ENCODE measurements at regions not wholly inside any gene's neighbourhood (a gene's known extent, or its start where the extent isn't known, plus 50 kb on each side); places are given as distances from the start of the nearest gene placed in this dataset.

GRCh38 chr6:145329257-145329656, 406.1 kb downstream of the EPM2A start:
- Histone ChIP-seq H3K9me3 (no peaks in the 10 kb centered on the region), H3K27ac (no peak overlapping the region), H3K4me3 (no peak overlapping the region), H3K36me3 (no peaks in the 10 kb centered on the region), H3K27me3 (no peaks in the 10 kb centered on the region), H3K4me1 (no peaks in the 10 kb centered on the region)
- DNase-seq (ENCODE audit: low spot score in 2 of 2): no peak
- TF ChIP-seq POLR2A (IDR thresholded peaks at IDR 0.05): no peak
- 42% methylated on average over 3 of the region's 3 CpGs for WGBS

GRCh38 chr6:145331066-145331465, 404.3 kb downstream of the EPM2A start:
- no peaks in the 10 kb centered on the region for H3K36me3 ChIP-seq
- H3K27ac ChIP-seq: no peak overlapping the region
- WGBS: 73% methylated on average over 4 of the region's 4 CpGs
- H3K4me3 ChIP-seq: no peak overlapping the region
- no peak for DNase-seq (ENCODE audit: low spot score in 2 of 2)
- H3K27me3 ChIP-seq: no peaks in the 10 kb centered on the region
- no peaks in the 10 kb centered on the region for H3K9me3 ChIP-seq
- TF ChIP-seq POLR2A (IDR thresholded peaks at IDR 0.05): no peak
- TF ChIP-seq, protein P1, sequence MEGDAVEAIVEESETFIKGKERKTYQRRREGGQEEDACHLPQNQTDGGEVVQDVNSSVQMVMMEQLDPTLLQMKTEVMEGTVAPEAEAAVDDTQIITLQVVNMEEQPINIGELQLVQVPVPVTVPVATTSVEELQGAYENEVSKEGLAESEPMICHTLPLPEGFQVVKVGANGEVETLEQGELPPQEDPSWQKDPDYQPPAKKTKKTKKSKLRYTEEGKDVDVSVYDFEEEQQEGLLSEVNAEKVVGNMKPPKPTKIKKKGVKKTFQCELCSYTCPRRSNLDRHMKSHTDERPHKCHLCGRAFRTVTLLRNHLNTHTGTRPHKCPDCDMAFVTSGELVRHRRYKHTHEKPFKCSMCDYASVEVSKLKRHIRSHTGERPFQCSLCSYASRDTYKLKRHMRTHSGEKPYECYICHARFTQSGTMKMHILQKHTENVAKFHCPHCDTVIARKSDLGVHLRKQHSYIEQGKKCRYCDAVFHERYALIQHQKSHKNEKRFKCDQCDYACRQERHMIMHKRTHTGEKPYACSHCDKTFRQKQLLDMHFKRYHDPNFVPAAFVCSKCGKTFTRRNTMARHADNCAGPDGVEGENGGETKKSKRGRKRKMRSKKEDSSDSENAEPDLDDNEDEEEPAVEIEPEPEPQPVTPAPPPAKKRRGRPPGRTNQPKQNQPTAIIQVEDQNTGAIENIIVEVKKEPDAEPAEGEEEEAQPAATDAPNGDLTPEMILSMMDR (IDR thresholded peaks at IDR 0.05): no peak
- TF ChIP-seq POLR2AphosphoS5 (IDR thresholded peaks at IDR 0.05): no peak
- no peak for TF ChIP-seq EP300 (IDR thresholded peaks at IDR 0.05)
- H3K4me1 ChIP-seq: no peaks in the 10 kb centered on the region

DNA sequence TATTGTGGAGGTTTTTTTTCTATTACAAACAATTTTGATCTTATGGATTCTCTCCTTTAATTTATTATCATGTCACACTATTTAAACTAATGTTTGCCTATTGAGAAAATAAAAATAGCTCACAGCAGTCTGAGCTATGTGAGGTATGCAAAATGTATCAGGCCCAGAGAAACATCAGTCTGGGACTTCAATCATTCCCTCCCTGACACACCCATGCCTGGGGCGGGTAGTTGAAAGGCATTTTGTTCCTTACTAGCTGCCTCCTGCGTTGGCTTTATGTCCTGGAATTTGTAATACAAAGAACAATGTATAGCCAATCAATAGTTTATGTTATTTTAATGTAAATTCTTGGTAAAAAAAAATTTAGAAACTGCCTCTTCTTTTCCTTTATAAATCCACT, 403.3 kb downstream of the EPM2A start:
- no peaks in the 10 kb centered on the region for H3K9me3 ChIP-seq
- DNase-seq (ENCODE audit: low spot score in 2 of 2): no peak
- no peaks in the 10 kb centered on the region for H3K4me1 ChIP-seq
- no peak overlapping the region for H3K4me3 ChIP-seq
- TF ChIP-seq, protein P1 (IDR thresholded peaks at IDR 0.05): no peak
- H3K36me3 ChIP-seq: no peaks in the 10 kb centered on the region
- H3K27ac ChIP-seq: no peak overlapping the region
- H3K27me3 ChIP-seq: no peaks in the 10 kb centered on the region
- WGBS: 31% methylated on average over 2 of the region's 2 CpGs

- no peaks in the 10 kb centered on the region for H3K36me3 ChIP-seq
- no peak for TF ChIP-seq POLR2AphosphoS5 (IDR thresholded peaks at IDR 0.05)
- TF ChIP-seq, protein P1 (IDR thresholded peaks at IDR 0.05): no peak
- no peak for TF ChIP-seq EP300 (IDR thresholded peaks at IDR 0.05)
- TF ChIP-seq POLR2A (IDR thresholded peaks at IDR 0.05): no peak
- H3K9me3 ChIP-seq: no peaks in the 10 kb centered on the region
- H3K27me3 ChIP-seq: no peaks in the 10 kb centered on the region
- WGBS: 90% methylated on average over 4 of the region's 4 CpGs
- H3K27ac ChIP-seq: no peak overlapping the region
- no peak overlapping the region for H3K4me3 ChIP-seq
- no peak for DNase-seq (ENCODE audit: low spot score in 2 of 2)
- no peaks in the 10 kb centered on the region for H3K4me1 ChIP-seq
Measured at GRCh38 chr6:145336119-145336518, 399.2 kb downstream of the EPM2A start.

DNA sequence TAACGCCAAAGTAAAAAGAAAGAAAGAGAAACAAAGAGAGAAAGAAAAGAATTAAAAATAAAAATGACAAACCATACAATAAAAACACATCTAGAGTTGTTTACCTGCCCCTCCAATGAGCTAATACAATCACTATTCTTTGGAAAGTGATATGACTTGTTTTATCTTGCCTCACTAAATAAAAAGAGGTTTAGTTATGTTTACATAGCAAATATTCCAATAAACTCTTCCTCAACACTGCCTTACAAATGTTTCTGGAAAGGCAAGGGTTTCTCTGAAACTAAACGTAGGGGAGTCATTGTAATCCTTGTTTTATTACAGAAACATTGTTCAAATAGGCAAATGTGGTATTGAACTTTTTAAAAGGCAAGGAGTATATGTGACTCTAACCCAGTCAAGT, 396.2 kb downstream of the EPM2A start:
- TF ChIP-seq POLR2AphosphoS5 (IDR thresholded peaks at IDR 0.05): no peak
- TF ChIP-seq, protein P1 (IDR thresholded peaks at IDR 0.05): no peak
- no peak for TF ChIP-seq EP300 (IDR thresholded peaks at IDR 0.05)
- WGBS: 69% methylated on average over 2 of the region's 2 CpGs
- no peak overlapping the region for H3K27ac ChIP-seq
- H3K4me1 ChIP-seq: no peaks in the 10 kb centered on the region
- no peak for DNase-seq (ENCODE audit: low spot score in 2 of 2)
- H3K36me3 ChIP-seq: no peaks in the 10 kb centered on the region
- no peaks in the 10 kb centered on the region for H3K9me3 ChIP-seq
- H3K27me3 ChIP-seq: no peaks in the 10 kb centered on the region
- no peak overlapping the region for H3K4me3 ChIP-seq

- Histone ChIP-seq H3K27ac (no peak overlapping the region), H3K36me3 (no peaks in the 10 kb centered on the region), H3K27me3 (no peaks in the 10 kb centered on the region), H3K4me3 (no peak overlapping the region), H3K9me3 (no peaks in the 10 kb centered on the region), H3K4me1 (no peaks in the 10 kb centered on the region)
- TF ChIP-seq, protein P1 (IDR thresholded peaks at IDR 0.05): no peak
- no peak for DNase-seq (ENCODE audit: low spot score in 2 of 2)
Measured at GRCh38 chr6:145340256-145340655, 395.1 kb downstream of the EPM2A start.

Data from suprapubic skin (tissue), 4 donors.